WERI-Rb-1 (cell line): ENCODE measurements at regions not wholly inside any gene's neighbourhood (a gene's known extent, or its start where the extent isn't known, plus 50 kb on each side); places are given as distances from the start of the nearest gene placed in this dataset.

Experiments
- DNase-seq: peaks from one replicate; pipeline ENCODE4 v3.0.0-alpha.2; 2020
- H3K27ac ChIP-seq: fragments of 250-450 bp; sonication (Bioruptor Pico); 2 replicates; pipeline ENCODE4 v1.5.1; 2020; ENCODE audit warnings: mild to moderate bottlenecking, moderate library complexity
- H3K27me3 ChIP-seq: fragments of 250-450 bp; sonication (Bioruptor Pico); 2 replicates; pipeline ENCODE4 v1.5.1; 2021; ENCODE audit warnings: mild to moderate bottlenecking, low read depth, moderate library complexity; ENCODE audit not compliant: insufficient read depth, severe bottlenecking
- H3K36me3 ChIP-seq: fragments of 250-450 bp; sonication (Bioruptor Pico); 2 replicates; pipeline ENCODE4 v1.5.1; 2020; ENCODE audit warnings: mild to moderate bottlenecking, moderate library complexity
- H3K4me3 ChIP-seq: 2 replicates; pipeline ENCODE4 v1.5.1; 2011; ENCODE audit warnings: low read depth, mild to moderate bottlenecking, control low read depth, low read length
- H3K9me3 ChIP-seq: fragments of 250-450 bp; sonication (Bioruptor Pico); 2 replicates; pipeline ENCODE4 v1.5.1; 2021; ENCODE audit warnings: mild to moderate bottlenecking, moderate library complexity; ENCODE audit not compliant: severe bottlenecking
- CTCF ChIP-seq: IDR thresholded peaks from 2 replicates; pipeline ENCODE4 v1.5.1; 2011; ENCODE audit warnings: low read depth, mild to moderate bottlenecking, control low read depth, inconsistent platforms, low read length

- H3K27ac ChIP-seq = no peak overlapping the region
- no peak for TF ChIP-seq CTCF
- no peak for DNase-seq
- H3K9me3 ChIP-seq = no peaks in the 10 kb centered on the region
- H3K27me3 ChIP-seq = no peaks in the 10 kb centered on the region
- H3K36me3 ChIP-seq = no peaks in the 10 kb centered on the region
- no peak overlapping the region for H3K4me3 ChIP-seq
Measured at GRCh38 chr1:177708406-177708805, 261.5 kb downstream of the SEC16B start.

GRCh38 chr1:177706977-177707376 is 262.9 kb downstream of the SEC16B start:
- DNase-seq = no peak
- H3K27me3 ChIP-seq = no peaks in the 10 kb centered on the region
- H3K27ac ChIP-seq = no peak overlapping the region
- H3K9me3 ChIP-seq = no peaks in the 10 kb centered on the region
- no peaks in the 10 kb centered on the region for H3K36me3 ChIP-seq
- no peak for TF ChIP-seq CTCF
- no peak overlapping the region for H3K4me3 ChIP-seq

GRCh38 chr1:177705839-177706238 is 264.0 kb downstream of the SEC16B start:
- H3K27ac ChIP-seq = no peak overlapping the region
- no peaks in the 10 kb centered on the region for H3K36me3 ChIP-seq
- H3K4me3 ChIP-seq = no peak overlapping the region
- no peak for DNase-seq
- no peak for TF ChIP-seq CTCF
- no peaks in the 10 kb centered on the region for H3K9me3 ChIP-seq
- no peaks in the 10 kb centered on the region for H3K27me3 ChIP-seq

GRCh38 chr1:177703888-177704446 is 265.9 kb downstream of the SEC16B start:
- Histone ChIP-seq H3K27me3 (no peaks in the 10 kb centered on the region), H3K36me3 (no peaks in the 10 kb centered on the region), H3K9me3 (no peaks in the 10 kb centered on the region), H3K4me3 (no peak overlapping the region), H3K27ac (no peak overlapping the region)
- no peak for DNase-seq
- TF ChIP-seq CTCF = no peak

GRCh38 chr1:177701654-177702353 is 268.1 kb downstream of the SEC16B start:
- TF ChIP-seq CTCF = no peak
- Histone ChIP-seq H3K9me3 (peaks cover 2% of the 10 kb centered on the region), H3K27me3 (no peaks in the 10 kb centered on the region), H3K4me3 (no peak overlapping the region), H3K27ac (no peak overlapping the region), H3K36me3 (no peaks in the 10 kb centered on the region)
- DNase-seq = no peak

- H3K27ac ChIP-seq = no peak overlapping the region
- no peak for TF ChIP-seq CTCF
- no peaks in the 10 kb centered on the region for H3K36me3 ChIP-seq
- peak; percentile 51 for DNase-seq
- peaks cover 2% of the 10 kb centered on the region for H3K9me3 ChIP-seq
- H3K4me3 ChIP-seq = no peak overlapping the region
- no peaks in the 10 kb centered on the region for H3K27me3 ChIP-seq
Measured at GRCh38 chr1:177700856-177701255, 269.0 kb downstream of the SEC16B start.
